ENCODE measurements at regions not wholly inside any gene's neighbourhood (a gene's known extent, or its start where the extent isn't known, plus 50 kb on each side); places are given as distances from the start of the nearest gene placed in this dataset.
"Not testable (repeated sequence)": the region's sequence is repeated elsewhere in the genome, so short reads cannot be mapped to it uniquely, and the experiment has no call there.

DNA sequence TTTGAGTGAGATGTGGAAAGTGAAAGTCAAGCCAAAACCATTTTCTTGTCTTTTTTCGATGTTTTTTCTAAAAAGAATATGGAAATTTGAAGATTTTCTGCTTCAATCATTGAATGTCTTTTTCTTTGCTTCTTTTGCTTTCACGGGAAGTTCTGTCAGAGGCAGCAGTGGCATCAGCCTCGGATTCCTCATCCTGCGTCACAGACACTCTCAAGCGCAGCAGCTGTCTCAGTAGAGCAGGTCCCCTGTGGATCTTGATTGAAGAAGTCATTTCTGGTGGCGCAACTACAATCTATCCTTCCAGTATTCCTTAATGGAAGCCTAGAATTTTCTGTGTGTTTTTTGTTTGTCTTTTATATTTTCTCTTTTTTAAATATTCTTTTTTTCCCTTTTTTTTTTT lies 52.7 kb upstream of the NEIL3 start:
- H3K4me3 ChIP-seq (ENCODE audit: low read depth, low read length), result no peak overlapping the region
- TF ChIP-seq CTCF (IDR thresholded peaks at IDR 0.05; ENCODE audit: low read depth, low read length), result no peak
- TF ChIP-seq MYC (IDR thresholded peaks at IDR 0.05; ENCODE audit: low read depth, low read length), result no peak
- no peak for TF ChIP-seq POLR2A (IDR thresholded peaks at IDR 0.05; ENCODE audit: extremely low read depth, insufficient read length)
- TF ChIP-seq, protein P1, sequence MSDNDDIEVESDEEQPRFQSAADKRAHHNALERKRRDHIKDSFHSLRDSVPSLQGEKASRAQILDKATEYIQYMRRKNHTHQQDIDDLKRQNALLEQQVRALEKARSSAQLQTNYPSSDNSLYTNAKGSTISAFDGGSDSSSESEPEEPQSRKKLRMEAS (IDR thresholded peaks at IDR 0.05; ENCODE audit: low read depth, low read length), result no peak
- no peak for DNase-seq (ENCODE audit: low read depth)

- H3K4me3 ChIP-seq (ENCODE audit: low read depth, low read length), result not testable (repeated sequence)
- DNase-seq (ENCODE audit: low read depth), result peak; percentile 74
Observed at GRCh38 chr4:177259466-177259865, 50.2 kb upstream of the NEIL3 start.

Measured in NB4 (cell line).